SK-N-SH treated with all-trans-retinoic acid at 6 μM for 48 hours (cell line): ENCODE measurements at regions not wholly inside any gene's neighbourhood (a gene's known extent, or its start where the extent isn't known, plus 50 kb on each side); places are given as distances from the start of the nearest gene placed in this dataset.

ENCODE experiments used
- ARNTL ChIP-seq: fragments of 450-650 bp; formaldehyde crosslinking; IDR thresholded peaks from 2 replicates; pipeline ENCODE4 v1.5.0; 2020; ENCODE audit warnings: low read depth, mild to moderate bottlenecking, moderate library complexity, borderline replicate concordance
- RARB ChIP-seq: fragments of 250-450 bp; sonication (Bioruptor Pico); IDR thresholded peaks from 2 replicates; pipeline ENCODE4 v1.8.0; 2021; ENCODE audit warnings: mild to moderate bottlenecking, moderate library complexity
- TCF4 ChIP-seq: fragments of 250-450 bp; sonication (Bioruptor Pico); IDR thresholded peaks from 2 replicates; pipeline ENCODE4 v1.8.0; 2021; ENCODE audit warnings: mild to moderate bottlenecking, moderate library complexity, borderline replicate concordance
- ZNF8 ChIP-seq: fragments of 450-650 bp; formaldehyde crosslinking; IDR thresholded peaks from 2 replicates; pipeline ENCODE4 v1.5.0; 2020; ENCODE audit warnings: mild to moderate bottlenecking, moderate library complexity
- TF ChIP-seq, protein P1 (sequence below): fragments of 250-450 bp; sonication (Bioruptor Pico); IDR thresholded peaks from 2 replicates; pipeline ENCODE4 v1.8.0; 2020; ENCODE audit warnings: mild to moderate bottlenecking, moderate library complexity, borderline replicate concordance

DNA sequence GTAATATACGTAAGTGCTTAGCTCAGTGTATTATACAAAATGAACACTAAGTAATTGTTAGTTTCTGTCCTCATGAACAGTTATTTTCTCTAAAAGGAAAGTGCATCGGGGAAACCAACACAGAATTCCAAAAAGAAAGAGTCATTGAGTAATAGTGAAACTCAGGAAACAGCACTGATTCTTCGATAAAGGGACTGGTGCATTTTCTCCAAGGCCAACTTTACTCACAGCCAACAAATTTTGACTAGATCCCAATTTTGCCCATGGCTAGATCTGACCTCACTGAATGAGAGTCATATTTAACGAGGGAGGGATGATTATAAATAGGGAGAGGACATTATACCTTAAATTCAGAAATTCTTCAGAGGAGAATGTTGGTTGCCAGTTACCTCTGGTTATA is 390.9 kb upstream of the NRSN1 start:
- TF ChIP-seq ARNTL (CRISPR knock-in tag) (no peak), TCF4 (no peak), RARB (CRISPR knock-in tag) (no peak), ZNF8 (CRISPR knock-in tag) (no peak)
- TF ChIP-seq, protein P1, sequence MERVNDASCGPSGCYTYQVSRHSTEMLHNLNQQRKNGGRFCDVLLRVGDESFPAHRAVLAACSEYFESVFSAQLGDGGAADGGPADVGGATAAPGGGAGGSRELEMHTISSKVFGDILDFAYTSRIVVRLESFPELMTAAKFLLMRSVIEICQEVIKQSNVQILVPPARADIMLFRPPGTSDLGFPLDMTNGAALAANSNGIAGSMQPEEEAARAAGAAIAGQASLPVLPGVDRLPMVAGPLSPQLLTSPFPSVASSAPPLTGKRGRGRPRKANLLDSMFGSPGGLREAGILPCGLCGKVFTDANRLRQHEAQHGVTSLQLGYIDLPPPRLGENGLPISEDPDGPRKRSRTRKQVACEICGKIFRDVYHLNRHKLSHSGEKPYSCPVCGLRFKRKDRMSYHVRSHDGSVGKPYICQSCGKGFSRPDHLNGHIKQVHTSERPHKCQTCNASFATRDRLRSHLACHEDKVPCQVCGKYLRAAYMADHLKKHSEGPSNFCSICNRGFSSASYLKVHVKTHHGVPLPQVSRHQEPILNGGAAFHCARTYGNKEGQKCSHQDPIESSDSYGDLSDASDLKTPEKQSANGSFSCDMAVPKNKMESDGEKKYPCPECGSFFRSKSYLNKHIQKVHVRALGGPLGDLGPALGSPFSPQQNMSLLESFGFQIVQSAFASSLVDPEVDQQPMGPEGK (CRISPR knock-in tag), result no peak
